ENCODE measurements at regions not wholly inside any gene's neighbourhood (a gene's known extent, or its start where the extent isn't known, plus 50 kb on each side); places are given as distances from the start of the nearest gene placed in this dataset.
"Not testable (repeated sequence)": the region's sequence is repeated elsewhere in the genome, so short reads cannot be mapped to it uniquely, and the experiment has no call there.

DNA sequence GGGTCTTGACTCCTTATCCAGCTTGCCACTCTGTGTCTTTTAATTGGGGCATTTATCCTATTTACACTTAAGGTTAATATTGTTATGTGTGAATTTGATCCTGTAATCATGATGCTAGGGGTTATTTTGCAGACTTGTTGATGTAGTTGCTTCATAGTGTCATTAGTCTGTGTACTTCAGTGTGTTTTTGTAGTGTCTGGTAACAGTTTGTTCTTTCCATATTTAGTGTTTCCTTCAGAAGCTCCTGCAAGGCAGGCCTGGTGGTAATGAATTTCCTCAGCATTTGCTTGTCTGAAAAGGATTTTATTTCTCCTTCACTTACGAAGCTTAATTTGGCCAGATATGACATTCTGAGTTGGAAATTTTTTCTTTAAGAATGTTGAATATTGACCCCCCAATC lies 276.0 kb upstream of the USP25 start:
- TF ChIP-seq, protein P1, sequence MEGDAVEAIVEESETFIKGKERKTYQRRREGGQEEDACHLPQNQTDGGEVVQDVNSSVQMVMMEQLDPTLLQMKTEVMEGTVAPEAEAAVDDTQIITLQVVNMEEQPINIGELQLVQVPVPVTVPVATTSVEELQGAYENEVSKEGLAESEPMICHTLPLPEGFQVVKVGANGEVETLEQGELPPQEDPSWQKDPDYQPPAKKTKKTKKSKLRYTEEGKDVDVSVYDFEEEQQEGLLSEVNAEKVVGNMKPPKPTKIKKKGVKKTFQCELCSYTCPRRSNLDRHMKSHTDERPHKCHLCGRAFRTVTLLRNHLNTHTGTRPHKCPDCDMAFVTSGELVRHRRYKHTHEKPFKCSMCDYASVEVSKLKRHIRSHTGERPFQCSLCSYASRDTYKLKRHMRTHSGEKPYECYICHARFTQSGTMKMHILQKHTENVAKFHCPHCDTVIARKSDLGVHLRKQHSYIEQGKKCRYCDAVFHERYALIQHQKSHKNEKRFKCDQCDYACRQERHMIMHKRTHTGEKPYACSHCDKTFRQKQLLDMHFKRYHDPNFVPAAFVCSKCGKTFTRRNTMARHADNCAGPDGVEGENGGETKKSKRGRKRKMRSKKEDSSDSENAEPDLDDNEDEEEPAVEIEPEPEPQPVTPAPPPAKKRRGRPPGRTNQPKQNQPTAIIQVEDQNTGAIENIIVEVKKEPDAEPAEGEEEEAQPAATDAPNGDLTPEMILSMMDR (IDR thresholded peaks at IDR 0.05) = not testable (repeated sequence)
- not testable (repeated sequence) for TF ChIP-seq POLR2A (IDR thresholded peaks at IDR 0.05)

Data from suprapubic skin (tissue), 3 donors.